ENCODE measurements at regions not wholly inside any gene's neighbourhood (a gene's known extent, or its start where the extent isn't known, plus 50 kb on each side); places are given as distances from the start of the nearest gene placed in this dataset.

- TF ChIP-seq, protein P1, sequence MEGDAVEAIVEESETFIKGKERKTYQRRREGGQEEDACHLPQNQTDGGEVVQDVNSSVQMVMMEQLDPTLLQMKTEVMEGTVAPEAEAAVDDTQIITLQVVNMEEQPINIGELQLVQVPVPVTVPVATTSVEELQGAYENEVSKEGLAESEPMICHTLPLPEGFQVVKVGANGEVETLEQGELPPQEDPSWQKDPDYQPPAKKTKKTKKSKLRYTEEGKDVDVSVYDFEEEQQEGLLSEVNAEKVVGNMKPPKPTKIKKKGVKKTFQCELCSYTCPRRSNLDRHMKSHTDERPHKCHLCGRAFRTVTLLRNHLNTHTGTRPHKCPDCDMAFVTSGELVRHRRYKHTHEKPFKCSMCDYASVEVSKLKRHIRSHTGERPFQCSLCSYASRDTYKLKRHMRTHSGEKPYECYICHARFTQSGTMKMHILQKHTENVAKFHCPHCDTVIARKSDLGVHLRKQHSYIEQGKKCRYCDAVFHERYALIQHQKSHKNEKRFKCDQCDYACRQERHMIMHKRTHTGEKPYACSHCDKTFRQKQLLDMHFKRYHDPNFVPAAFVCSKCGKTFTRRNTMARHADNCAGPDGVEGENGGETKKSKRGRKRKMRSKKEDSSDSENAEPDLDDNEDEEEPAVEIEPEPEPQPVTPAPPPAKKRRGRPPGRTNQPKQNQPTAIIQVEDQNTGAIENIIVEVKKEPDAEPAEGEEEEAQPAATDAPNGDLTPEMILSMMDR (IDR thresholded peaks at IDR 0.05; ENCODE audit: low read depth, low read length, missing input control), result no peak
- TF ChIP-seq, protein P2, sequence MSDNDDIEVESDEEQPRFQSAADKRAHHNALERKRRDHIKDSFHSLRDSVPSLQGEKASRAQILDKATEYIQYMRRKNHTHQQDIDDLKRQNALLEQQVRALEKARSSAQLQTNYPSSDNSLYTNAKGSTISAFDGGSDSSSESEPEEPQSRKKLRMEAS (IDR thresholded peaks at IDR 0.05), result no peak
Observed at GRCh38 chr6:144613859-144614258, 328.7 kb downstream of the UTRN start.

Data from liver (tissue), 2 donors.